Activated CD4-positive, alpha-beta memory T cell treated with anti-CD3 and anti-CD28 coated beads, Interleukin-2, amount 10 ng/mL, durations not matched to agents 7 days and 5 days (primary cell): ENCODE measurements at regions not wholly inside any gene's neighbourhood (a gene's known extent, or its start where the extent isn't known, plus 50 kb on each side); places are given as distances from the start of the nearest gene placed in this dataset.

ENCODE experiments used
- CTCF ChIA-PET: fragments of 350-600 bp; sonication (Branson Sonifier 250); formaldehyde crosslinking; loops from one replicate; lab custom pipeline; 2021; ENCODE audit warnings: antibody characterized with exemption, inconsistent platforms; lab: Charles Lee
- POLR2A ChIA-PET: fragments of 350-600 bp; sonication (Branson Sonifier 250); formaldehyde crosslinking; loops from one replicate; lab custom pipeline; 2021; ENCODE audit warnings: antibody characterized with exemption; lab: Charles Lee
- DNase-seq: peaks from one replicate; pipeline ENCODE4 v3.0.0-alpha.2; 2020
- H3K27ac Mint-ChIP-seq: one replicate; pipeline ENCODE4 v1.8.0; 2021; ENCODE audit warnings: mild to moderate bottlenecking, mixed read lengths
- H3K27me3 Mint-ChIP-seq: one replicate; pipeline ENCODE4 v1.8.0; 2021; ENCODE audit warnings: mixed read lengths
- H3K36me3 Mint-ChIP-seq: one replicate; pipeline ENCODE4 v1.8.0; 2021; ENCODE audit warnings: low read depth, mixed read lengths
- H3K4me1 Mint-ChIP-seq: one replicate; pipeline ENCODE4 v1.8.0; 2021; ENCODE audit warnings: mixed read lengths
- H3K4me3 Mint-ChIP-seq: one replicate; pipeline ENCODE4 v1.8.0; 2021; ENCODE audit warnings: mild to moderate bottlenecking, mixed read lengths
- H3K9me3 Mint-ChIP-seq: one replicate; pipeline ENCODE4 v1.8.0; 2021; ENCODE audit warnings: mixed read lengths

- no peak overlapping the region for H3K27ac Mint-ChIP-seq
- no peak overlapping the region for H3K4me3 Mint-ChIP-seq
- ChIA-PET CTCF (interaction anchor here (4.4 kb wide), 1 partner anchor 9 kb away, joined by 20 read pairs; no protein-coding TSS in a partner anchor), POLR2A (interaction anchor here (1.1 kb wide), 1 partner anchor 9 kb away, joined by 3 read pairs; no protein-coding TSS in a partner anchor)
- no peaks in the 10 kb centered on the region for H3K9me3 Mint-ChIP-seq
- DNase-seq, result no peak
- no peaks in the 10 kb centered on the region for H3K4me1 Mint-ChIP-seq
- H3K36me3 Mint-ChIP-seq, result no peaks in the 10 kb centered on the region
- H3K27me3 Mint-ChIP-seq, result peaks cover 23% of the 10 kb centered on the region
Observed at GRCh38 chr9:84163052-84163650, 177.4 kb downstream of the SLC28A3 start.

- ChIA-PET CTCF (interaction anchor here (0.5 to 1.3 kb wide), 2 partner anchors 230 to 246 kb away, joined by 3 read pairs; partner anchors contain the start of gene KIF27), POLR2A (no interaction called here)
- Mint-ChIP-seq H3K4me3 (no peak overlapping the region), H3K4me1 (no peaks in the 10 kb centered on the region), H3K36me3 (no peaks in the 10 kb centered on the region), H3K9me3 (no peaks in the 10 kb centered on the region), H3K27me3 (peaks cover 6% of the 10 kb centered on the region), H3K27ac (no peak overlapping the region)
- no peak for DNase-seq
Observed at GRCh38 chr9:84166891-84167290, 173.7 kb downstream of the SLC28A3 start.

GRCh38 chr9:84169240-84169639 is 171.3 kb downstream of the SLC28A3 start:
- H3K9me3 Mint-ChIP-seq, result no peaks in the 10 kb centered on the region
- H3K27me3 Mint-ChIP-seq, result peaks cover 2% of the 10 kb centered on the region
- DNase-seq, result no peak
- ChIA-PET CTCF (interaction anchor here (1.0 kb wide), 1 partner anchor 92 kb away, joined by 3 read pairs; no protein-coding TSS in a partner anchor), POLR2A (no interaction called here)
- no peak overlapping the region for H3K27ac Mint-ChIP-seq
- H3K36me3 Mint-ChIP-seq, result no peaks in the 10 kb centered on the region
- H3K4me1 Mint-ChIP-seq, result peaks cover 3% of the 10 kb centered on the region
- no peak overlapping the region for H3K4me3 Mint-ChIP-seq

GRCh38 chr9:84170521-84171141 is 169.9 kb downstream of the SLC28A3 start:
- ChIA-PET POLR2A (no interaction called here), CTCF (no interaction called here)
- Mint-ChIP-seq H3K36me3 (no peaks in the 10 kb centered on the region), H3K9me3 (no peaks in the 10 kb centered on the region), H3K4me1 (peaks cover 6% of the 10 kb centered on the region), H3K27me3 (peaks cover 2% of the 10 kb centered on the region), H3K27ac (no peak overlapping the region), H3K4me3 (no peak overlapping the region)
- no peak for DNase-seq

GRCh38 chr9:84173961-84174360 is 166.6 kb downstream of the SLC28A3 start:
- Mint-ChIP-seq H3K4me3 (no peak overlapping the region), H3K27ac (no peak overlapping the region), H3K36me3 (no peaks in the 10 kb centered on the region), H3K27me3 (peaks cover 2% of the 10 kb centered on the region), H3K4me1 (peaks cover 6% of the 10 kb centered on the region), H3K9me3 (no peaks in the 10 kb centered on the region)
- CTCF ChIA-PET, result interaction anchor here (0.5 to 2.5 kb wide), 17 partner anchors 8 to 379 kb away, joined by 3 to 20 read pairs (median 4); no protein-coding TSS in a partner anchor
- POLR2A ChIA-PET, result no interaction called here
- DNase-seq, result no peak

- ChIA-PET POLR2A (no interaction called here), CTCF (interaction anchor here (0.5 to 1.5 kb wide), 6 partner anchors 8 to 379 kb away, joined by 3 to 6 read pairs (median 4); no protein-coding TSS in a partner anchor)
- Mint-ChIP-seq H3K4me1 (peaks cover 6% of the 10 kb centered on the region), H3K9me3 (no peaks in the 10 kb centered on the region), H3K4me3 (no peak overlapping the region), H3K36me3 (no peaks in the 10 kb centered on the region), H3K27ac (no peak overlapping the region), H3K27me3 (peaks cover 2% of the 10 kb centered on the region)
- no peak for DNase-seq
Observed at GRCh38 chr9:84174486-84174885, 166.1 kb downstream of the SLC28A3 start.

- CTCF ChIA-PET, result no interaction called here
- H3K27ac Mint-ChIP-seq, result no peak overlapping the region
Observed at GRCh38 chr9:84177407-84177806, 163.2 kb downstream of the SLC28A3 start.

GRCh38 chr9:84179531-84179930 is 161.0 kb downstream of the SLC28A3 start:
- Mint-ChIP-seq H3K27ac (no peak overlapping the region), H3K4me1 (peaks cover under 1% of the 10 kb centered on the region), H3K36me3 (no peaks in the 10 kb centered on the region), H3K9me3 (no peaks in the 10 kb centered on the region), H3K27me3 (no peaks in the 10 kb centered on the region), H3K4me3 (no peak overlapping the region)
- no peak for DNase-seq
- POLR2A ChIA-PET, result no interaction called here
- CTCF ChIA-PET, result no interaction called here

More at GRCh38 chr9:84177407-84177806, 163.2 kb downstream of the SLC28A3 start:
- no peak for DNase-seq
- Mint-ChIP-seq H3K4me3 (no peak overlapping the region), H3K27me3 (peaks cover 2% of the 10 kb centered on the region), H3K9me3 (no peaks in the 10 kb centered on the region), H3K4me1 (peaks cover 6% of the 10 kb centered on the region), H3K36me3 (no peaks in the 10 kb centered on the region)
- POLR2A ChIA-PET, result no interaction called here

GRCh38 chr9:84187090-84187489 is 153.5 kb downstream of the SLC28A3 start:
- Mint-ChIP-seq H3K27me3 (peaks cover 15% of the 10 kb centered on the region), H3K36me3 (no peaks in the 10 kb centered on the region), H3K4me3 (no peak overlapping the region), H3K4me1 (no peaks in the 10 kb centered on the region), H3K9me3 (no peaks in the 10 kb centered on the region), H3K27ac (no peak overlapping the region)
- POLR2A ChIA-PET, result no interaction called here
- CTCF ChIA-PET, result interaction anchor here (1.4 kb wide), 1 partner anchor 14 kb away, joined by 6 read pairs; no protein-coding TSS in a partner anchor
- DNase-seq, result no peak

- CTCF ChIA-PET, result no interaction called here
- peaks cover 21% of the 10 kb centered on the region for H3K27me3 Mint-ChIP-seq
- no peaks in the 10 kb centered on the region for H3K36me3 Mint-ChIP-seq
Observed at GRCh38 chr9:84189904-84190303, 150.7 kb downstream of the SLC28A3 start.

GRCh38 chr9:84190411-84190810 is 150.1 kb downstream of the SLC28A3 start:
- Mint-ChIP-seq H3K4me3 (no peak overlapping the region), H3K4me1 (no peaks in the 10 kb centered on the region), H3K27me3 (peaks cover 21% of the 10 kb centered on the region), H3K27ac (no peak overlapping the region), H3K36me3 (no peaks in the 10 kb centered on the region), H3K9me3 (no peaks in the 10 kb centered on the region)
- DNase-seq, result no peak
- POLR2A ChIA-PET, result no interaction called here
- CTCF ChIA-PET, result no interaction called here

More at GRCh38 chr9:84189904-84190303, 150.7 kb downstream of the SLC28A3 start:
- no peak overlapping the region for H3K27ac Mint-ChIP-seq
- H3K4me3 Mint-ChIP-seq, result no peak overlapping the region
- H3K4me1 Mint-ChIP-seq, result no peaks in the 10 kb centered on the region
- POLR2A ChIA-PET, result no interaction called here
- DNase-seq, result no peak
- H3K9me3 Mint-ChIP-seq, result no peaks in the 10 kb centered on the region

GRCh38 chr9:84206801-84207370 is 133.7 kb downstream of the SLC28A3 start:
- no peak overlapping the region for H3K27ac Mint-ChIP-seq
- DNase-seq, result no peak
- no peaks in the 10 kb centered on the region for H3K9me3 Mint-ChIP-seq
- no peak overlapping the region for H3K4me3 Mint-ChIP-seq
- ChIA-PET CTCF (no interaction called here), POLR2A (no interaction called here)
- H3K4me1 Mint-ChIP-seq, result no peaks in the 10 kb centered on the region
- H3K36me3 Mint-ChIP-seq, result no peaks in the 10 kb centered on the region
- peaks cover 6% of the 10 kb centered on the region for H3K27me3 Mint-ChIP-seq

GRCh38 chr9:84207491-84207951 is 133.0 kb downstream of the SLC28A3 start:
- POLR2A ChIA-PET, result no interaction called here
- no peak for DNase-seq
- CTCF ChIA-PET, result no interaction called here
- Mint-ChIP-seq H3K36me3 (no peaks in the 10 kb centered on the region), H3K4me1 (no peaks in the 10 kb centered on the region), H3K27me3 (peaks cover 6% of the 10 kb centered on the region), H3K4me3 (no peak overlapping the region), H3K27ac (no peak overlapping the region), H3K9me3 (no peaks in the 10 kb centered on the region)
